Stimulated activated CD8-positive, alpha-beta memory T cell treated with anti-CD3 and anti-CD28 coated beads, Interleukin-12 subunit alpha, Interleukin-12 subunit beta, amount 100 ng/mL, for 4 hours (primary cell): ENCODE measurements at regions not wholly inside any gene's neighbourhood (a gene's known extent, or its start where the extent isn't known, plus 50 kb on each side); places are given as distances from the start of the nearest gene placed in this dataset.

Source experiments
- DNase-seq: peaks from one replicate; pipeline ENCODE4 v3.0.0-alpha.2; 2020; ENCODE audit warnings: low read depth

DNA sequence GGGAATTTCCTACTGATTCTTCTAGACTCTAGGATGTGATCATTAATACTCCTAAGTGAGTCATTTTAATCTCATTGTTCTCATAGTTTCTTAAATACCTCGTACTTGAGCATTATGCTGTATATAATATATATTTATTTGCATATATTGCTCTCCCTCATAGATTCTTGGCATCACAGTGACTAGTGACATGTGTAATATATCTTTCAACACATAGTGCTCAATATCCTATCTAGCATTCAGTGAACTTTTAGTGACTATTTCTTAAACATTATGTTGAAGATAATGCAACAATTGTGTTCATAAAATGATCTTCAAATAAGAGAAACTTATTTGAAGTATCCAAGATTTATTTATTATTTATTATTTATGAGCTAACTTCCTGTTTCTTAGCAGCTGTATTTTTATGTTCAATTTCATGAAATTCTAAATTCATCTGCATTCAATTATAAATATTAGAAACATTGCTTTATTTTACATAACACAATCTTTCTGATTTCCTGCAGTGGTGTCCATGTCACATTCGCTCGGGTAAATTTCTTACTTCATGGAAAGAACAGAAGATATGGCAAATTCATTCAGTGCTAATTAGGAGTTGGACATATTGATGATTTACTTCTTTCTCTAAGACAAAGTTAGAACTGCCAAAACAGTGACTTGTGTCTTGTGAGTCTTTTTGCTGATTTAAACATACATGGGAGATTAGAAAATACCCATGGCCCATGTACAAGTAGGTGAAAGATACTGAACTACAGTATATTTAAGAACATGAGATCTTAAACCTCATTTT is 1095.5 kb upstream of the IGFBP7 start:
- DNase-seq, result no peak

DNA sequence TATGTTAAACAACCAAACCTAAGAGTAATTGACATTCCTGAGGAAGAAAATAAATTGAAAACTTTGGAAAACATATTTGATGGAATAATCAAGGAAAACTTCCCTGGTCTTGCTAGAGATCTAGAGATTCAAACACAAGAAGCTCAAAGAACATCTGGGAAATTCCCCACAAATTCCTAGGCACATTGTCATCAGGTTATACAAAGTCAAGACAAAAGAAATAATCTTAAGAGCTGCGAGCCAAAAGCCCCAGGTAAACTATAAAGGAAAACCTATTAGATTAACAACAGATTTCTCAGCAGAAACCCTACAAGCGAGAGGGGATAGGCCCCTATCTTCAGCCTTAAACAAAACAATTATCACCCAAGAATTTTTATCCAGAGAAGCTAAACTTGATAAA is 1082.0 kb upstream of the IGFBP7 start:
- no peak for DNase-seq

DNA sequence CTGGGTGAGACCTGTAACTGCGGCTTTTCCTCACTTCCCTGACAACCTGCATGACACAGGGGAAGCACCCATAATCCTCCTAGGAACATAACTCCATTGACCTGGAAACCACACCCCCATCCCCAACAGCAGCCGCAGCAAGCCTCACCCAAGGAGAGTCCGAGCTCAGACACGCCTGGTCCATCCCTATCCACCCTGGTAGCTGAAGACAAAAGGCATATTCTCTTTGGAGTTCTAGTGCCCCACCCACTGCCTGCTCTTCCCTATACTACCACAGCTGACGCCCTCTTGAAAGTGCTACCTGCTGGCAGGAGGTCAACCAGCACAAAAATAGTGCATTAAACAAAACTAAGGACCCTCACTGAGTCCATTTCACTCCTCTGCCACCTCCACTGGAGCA is 1080.9 kb upstream of the IGFBP7 start:
- no peak for DNase-seq

DNA sequence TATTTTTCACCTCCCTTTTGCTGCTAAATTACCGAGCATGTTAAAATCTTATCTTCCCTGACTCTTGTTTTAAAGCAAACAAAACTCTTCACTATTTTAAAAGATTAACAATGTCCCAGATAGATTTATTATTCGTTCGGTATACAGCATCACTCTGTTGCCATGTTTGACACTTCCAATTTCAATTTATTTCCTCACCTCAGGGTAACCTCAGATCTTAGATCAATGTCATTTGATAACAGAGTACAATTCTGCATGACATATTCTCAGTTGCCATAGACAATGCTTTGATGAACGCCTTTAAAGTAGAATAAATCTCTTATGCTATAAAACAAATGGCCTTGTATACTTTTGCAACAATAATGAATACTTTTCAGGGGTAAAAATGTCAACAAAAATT is 1078.1 kb upstream of the IGFBP7 start:
- no peak for DNase-seq

DNA sequence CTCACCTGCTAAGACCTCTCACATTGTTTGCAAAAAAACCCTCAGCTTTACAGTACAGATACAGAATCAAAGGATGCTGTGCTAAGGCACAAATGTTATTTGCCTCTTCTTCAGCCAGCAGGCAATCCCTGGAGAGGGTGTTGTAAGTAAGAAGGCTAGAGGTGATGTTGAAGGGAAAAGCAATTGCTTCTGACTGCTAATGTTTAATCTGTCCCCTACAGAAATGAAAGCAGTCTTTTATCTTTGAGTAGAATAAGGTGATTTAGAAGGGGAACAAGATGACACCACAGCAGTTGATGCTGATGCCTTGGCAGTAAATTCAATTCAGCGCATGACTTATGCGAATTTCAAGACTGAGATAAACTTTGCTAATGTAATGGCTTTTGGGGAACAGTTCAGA is 1064.8 kb upstream of the IGFBP7 start:
- no peak for DNase-seq

DNA sequence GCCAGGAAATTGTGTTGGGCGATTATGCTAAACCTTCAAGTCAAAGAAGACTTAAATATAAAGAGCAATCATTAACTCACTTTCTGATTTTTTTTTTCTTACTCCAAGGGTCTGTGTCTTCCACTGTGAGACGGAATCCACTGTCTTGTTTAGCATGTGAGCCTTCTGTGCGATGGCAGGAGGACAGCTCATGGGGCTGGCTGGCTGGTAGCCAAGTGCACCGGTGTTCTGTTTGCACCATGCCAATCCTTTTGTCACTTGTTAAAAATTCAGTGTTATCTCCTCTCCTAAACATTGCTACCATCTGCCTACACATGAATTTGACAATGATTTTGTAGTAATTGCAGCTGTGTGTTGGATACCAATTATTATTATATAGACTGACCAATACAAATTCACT is 1056.3 kb upstream of the IGFBP7 start:
- DNase-seq, result no peak

DNA sequence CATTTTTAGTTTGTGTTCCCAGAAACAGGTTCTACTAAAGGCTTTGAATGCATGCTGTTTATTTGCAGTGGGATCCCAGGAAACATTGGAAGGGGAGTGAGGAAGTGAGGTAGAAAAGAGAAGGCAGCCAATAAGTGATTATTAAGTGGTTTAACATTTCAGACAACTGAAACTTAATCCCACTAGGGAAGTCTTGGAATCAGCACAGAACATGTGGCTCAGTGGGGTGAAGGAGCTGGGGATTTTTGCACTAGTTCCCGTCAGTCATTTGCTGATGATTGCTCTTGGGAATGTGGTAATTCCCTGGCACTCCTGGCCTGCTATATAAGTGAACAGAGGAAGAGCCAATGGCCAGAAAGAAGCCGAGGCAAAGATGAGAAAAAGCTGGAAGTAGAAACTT is 1053.0 kb upstream of the IGFBP7 start:
- DNase-seq, result no peak

DNA sequence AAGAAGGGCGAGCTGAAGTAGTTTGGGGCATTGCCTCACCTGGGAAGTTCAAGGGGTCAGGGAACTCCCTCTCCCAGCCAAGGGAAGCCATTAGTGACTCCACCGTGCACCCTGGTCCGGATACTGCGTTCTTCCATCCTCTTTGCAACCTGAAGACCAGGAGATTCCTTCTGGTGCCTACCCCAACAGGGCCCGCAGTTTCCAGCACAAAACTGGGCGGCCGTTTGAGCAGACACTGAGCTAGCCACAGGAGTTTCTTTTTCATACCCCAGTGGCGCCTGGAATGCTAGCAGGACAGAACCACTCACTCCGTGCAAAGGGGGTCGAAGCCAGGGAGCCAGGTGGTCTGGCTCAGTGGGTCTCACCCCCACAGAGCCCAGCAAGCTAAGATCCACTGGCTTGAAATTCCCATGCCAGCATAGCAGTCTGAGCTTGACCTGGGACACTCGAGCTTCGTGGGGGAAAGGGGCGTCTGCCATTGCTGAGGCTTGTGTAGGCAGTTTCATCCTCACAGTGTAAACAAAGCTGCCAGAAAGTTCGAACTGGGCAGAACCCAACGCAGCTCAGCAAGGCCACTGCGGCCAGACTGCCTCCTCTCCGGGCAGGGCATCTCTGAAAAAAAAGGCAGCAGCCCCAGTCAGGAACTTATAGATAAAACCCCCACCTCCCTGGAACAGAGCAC is 1039.4 kb upstream of the IGFBP7 start:
- no peak for DNase-seq

DNA sequence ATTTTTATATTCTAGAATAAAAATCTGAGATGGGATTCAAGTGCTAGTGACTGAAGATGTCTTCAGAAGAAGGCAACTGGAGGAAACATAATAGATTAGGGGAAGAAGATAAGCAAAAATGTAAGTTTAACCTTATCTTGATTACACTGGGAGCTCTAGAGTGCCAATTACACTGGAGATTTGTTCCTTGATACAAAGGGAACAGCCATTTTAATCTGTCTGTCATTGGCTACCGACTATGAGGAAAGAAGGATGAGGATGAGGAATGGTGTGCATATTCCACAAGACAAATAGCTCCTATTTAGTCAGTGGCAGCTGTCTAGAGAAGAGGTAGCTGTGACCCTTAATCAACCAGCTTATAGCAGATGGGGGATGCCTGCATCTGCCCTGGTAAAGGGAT is 1034.5 kb upstream of the IGFBP7 start:
- no peak for DNase-seq

DNA sequence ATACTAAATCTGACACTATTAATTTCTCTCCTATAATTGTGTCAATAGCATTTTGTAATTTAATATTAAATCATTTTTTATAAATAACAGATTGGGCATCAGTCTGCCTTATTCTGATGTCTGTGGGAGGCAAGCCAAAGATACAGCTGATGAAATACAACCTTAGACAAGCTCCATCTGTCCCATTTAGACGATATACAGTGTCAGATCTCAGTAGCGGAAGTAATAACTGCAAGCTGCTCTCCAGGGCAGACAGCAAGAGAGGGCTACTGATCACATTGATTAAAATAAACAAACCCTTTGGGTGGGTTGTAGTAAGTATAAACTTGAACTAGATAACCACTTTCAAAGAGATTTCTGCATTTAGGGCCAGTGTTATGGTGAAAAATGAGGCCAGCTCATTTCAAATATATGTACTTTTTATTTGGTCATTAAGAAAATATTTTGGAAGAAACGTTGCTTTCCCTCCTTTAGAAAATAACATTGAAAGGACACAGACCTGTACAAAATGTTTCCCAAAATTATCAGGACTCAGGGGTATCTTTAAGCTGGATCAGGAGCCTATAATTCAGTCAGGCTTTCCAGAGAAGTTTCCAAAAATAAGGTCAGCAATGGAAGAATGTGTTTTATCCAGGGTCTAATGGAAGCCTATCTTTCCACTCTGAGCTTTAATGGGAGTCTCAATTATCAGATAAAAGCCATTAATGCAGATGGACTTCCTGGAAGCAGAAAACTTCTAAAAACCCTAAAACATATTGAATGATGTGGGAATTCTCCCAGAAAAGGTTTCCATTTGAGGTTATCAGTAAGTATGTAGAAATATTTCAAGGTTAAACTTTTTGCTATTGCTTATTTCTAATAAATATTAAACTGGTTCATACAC is 1028.8 kb upstream of the IGFBP7 start:
- DNase-seq, result no peak

DNA sequence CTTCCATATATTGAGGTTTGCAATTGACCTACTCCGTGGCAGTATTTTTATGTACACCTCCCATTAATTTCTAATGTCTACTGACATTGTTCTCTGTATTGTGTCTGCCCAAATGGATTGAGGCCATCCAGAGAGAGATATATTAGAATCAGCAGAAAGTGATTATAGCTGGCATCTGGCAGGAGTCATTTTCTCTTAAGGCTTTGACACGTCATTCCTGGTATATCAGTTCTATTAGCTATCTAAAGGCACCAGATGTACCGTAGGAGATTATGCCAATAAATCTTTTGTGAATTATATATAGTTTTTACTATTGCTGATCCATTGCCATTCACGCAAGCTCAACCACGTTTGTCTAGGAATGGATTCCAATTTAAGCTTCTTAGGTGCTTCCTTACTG is 1026.4 kb upstream of the IGFBP7 start:
- no peak for DNase-seq

DNA sequence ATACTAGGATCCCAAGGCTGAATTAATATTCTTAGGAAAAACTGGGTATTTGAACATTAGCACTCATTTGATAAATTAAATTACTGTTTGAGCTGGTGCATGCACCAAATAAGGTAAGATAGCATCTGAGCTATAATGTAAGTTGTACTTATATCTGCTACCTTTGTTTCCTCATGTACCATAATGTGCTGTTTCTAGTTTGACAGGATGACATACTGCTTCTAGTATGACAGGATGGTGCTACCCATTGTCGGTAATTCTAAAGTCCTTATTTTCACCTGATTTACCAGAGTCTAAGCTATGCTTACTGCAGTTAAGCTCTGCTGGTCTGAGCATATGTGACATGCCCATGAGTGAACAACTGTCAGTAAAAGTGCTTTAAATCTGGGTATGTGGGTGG is 1017.5 kb upstream of the IGFBP7 start:
- DNase-seq, result no peak

DNA sequence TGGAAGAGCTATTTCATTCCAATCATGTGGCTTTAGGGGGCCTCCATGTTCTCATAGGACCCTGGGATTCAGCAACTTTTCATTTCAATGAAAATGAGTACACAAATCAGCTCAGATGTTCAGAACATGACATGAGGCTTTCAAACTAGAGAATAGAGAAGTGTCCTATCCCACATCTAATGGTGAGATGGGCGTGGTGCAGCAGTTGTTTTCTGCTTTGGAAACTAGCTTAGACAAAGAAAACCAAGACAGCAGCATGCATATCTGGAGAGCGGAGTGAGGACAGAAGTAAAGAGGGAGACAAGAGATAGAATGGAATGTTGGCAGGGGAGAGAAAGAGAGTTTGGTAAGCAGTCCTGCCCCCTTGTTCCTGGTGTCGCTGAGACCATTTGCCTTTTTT is 1009.1 kb upstream of the IGFBP7 start:
- no peak for DNase-seq

DNA sequence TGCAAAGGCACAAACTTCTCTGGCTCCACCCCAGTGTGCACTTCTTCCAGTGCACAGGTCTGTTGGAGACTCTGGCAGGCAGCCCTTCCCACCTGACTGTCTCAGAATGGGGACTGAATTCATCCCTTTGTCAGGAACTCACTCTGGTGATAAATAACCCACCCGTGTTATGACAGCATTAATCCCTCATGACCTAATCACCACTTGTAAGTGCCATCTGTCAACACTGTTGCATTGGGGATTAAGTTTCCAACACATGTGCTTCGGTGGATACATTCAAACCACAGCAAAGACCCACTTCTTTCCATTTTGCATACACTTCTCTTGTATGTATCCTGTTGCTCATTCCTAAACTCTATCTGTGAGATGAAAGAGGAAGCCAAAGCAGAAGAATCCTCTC is 1002.9 kb upstream of the IGFBP7 start:
- DNase-seq, result no peak

DNA sequence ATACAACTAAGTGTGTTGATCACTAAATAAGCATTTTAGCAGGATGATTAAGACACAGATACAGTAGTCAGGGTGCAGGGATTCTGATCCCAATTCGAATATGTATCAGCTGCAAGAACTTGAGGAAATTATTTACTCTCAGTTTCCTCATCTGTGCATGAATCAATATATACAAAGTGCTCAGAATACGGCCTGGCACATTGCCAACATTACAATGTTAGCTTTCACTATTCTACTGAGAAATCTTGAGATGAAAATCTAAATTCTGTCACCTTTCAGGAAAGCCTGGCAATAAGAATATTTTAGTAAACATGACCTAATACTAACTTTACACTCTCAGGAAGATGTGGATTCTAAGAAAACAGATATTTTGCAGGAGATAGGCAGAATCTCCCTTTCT is 1001.6 kb upstream of the IGFBP7 start:
- no peak for DNase-seq

DNA sequence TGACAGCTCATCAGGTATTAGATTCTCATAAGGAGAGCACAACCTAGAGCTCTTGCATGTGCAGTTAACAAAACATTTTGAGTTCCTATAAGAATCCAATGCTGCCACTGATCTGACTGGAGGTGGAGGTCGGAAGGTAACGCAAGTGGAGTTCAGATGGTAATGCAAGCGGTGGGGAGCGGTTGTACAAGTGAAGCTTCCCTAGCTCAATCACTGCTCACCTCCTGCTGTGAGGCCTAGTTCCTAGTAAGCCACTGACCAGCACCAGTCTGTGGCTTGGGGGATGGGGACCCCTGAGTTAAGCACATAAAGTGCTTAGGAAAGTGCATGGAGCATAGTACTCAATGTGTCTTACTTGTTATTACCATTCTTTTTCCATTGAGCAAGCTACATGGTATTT is 983.2 kb upstream of the IGFBP7 start:
- DNase-seq, result no peak

DNA sequence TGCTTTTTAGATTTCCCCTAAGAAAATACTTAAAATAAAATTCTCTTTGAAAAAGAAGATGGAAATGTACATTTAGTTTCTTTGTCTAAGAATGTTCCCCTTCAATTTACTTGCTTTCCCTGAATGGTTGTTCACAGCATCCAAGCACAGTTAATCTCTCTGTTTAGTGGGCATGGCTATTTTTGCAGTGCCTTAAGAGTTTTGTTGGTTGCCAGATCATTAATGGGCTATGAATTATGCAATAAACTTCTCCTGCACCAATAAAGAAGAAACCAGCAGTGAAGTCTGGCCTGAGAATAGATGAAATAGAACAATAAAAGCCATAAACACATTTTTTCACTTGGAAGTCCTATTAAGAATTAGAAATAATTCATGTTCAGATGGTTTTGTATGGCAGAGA is 980.4 kb upstream of the IGFBP7 start:
- no peak for DNase-seq

DNA sequence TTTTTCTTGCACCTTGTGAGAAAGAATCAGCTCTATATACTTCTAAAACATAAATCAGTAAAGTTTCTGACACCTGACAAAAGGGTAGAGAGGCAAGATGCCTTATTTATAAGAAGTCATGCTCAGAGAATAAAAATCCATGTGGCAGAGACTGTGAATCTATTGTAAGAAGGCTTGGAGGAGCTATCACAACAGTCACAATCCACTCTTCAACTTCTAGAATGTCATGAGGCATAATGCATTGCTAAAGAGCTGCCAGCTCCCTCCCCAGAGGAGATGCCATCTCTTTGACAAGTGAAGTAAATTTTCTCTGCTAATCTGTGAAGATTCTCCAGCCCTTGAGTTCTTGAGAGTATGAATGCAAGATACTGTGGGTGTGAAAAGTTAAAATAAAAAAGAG is 971.2 kb upstream of the IGFBP7 start:
- DNase-seq, result no peak

DNA sequence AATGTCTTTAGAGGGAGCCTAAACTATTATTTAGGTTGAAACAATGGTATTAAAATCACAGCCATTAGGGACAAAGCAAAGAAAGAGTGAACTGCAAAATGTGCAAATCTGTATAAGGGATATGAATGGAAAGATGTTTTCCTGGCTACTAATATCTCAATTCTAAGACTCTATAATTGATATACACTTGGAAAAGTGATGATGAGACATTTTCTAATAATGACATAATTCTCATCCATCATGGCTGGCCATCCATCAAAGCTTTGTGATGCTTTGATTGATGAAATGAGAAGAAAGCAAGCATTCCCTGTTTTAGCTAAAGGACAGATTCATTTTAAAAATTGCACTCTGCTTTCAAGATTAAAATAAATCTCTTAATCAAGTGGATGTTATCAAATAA is 965.5 kb upstream of the IGFBP7 start:
- no peak for DNase-seq

DNA sequence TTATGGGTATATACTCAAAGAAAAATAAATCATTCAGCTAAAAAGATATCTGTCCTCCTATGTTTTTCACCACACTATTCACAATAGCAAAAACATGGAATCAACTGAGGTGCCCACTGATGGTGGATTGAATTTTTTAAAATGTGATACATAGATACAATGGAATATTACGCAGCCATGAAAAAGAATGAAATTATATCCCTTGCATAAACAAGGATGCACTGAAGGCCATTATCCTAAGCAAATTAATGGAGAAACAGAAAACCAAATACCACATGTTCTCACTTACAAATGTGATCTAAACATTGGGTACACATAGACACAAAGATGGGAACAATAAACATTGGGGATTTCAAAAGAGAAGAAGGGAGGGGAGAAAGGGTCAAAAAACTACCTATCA is 964.2 kb upstream of the IGFBP7 start:
- DNase-seq, result no peak

DNA sequence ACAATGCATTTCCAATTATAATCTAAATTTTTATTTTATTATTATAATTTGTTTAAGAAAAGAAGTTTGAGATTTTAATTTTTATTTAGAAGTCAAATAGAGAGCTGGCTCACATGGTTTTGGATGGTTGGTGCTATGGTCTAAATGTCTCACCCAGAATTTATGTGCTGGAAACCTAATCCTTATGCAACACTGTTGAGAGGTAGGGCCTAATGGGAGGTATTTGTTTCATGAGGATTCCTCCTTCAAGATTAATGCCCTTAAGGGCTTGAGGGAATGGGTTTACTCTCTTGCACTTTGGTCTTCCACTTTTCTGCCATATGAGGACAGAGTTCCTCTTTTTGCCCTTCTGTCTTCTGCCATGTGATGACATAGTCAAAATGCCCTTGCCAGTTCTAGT is 960.5 kb upstream of the IGFBP7 start:
- DNase-seq, result no peak

DNA sequence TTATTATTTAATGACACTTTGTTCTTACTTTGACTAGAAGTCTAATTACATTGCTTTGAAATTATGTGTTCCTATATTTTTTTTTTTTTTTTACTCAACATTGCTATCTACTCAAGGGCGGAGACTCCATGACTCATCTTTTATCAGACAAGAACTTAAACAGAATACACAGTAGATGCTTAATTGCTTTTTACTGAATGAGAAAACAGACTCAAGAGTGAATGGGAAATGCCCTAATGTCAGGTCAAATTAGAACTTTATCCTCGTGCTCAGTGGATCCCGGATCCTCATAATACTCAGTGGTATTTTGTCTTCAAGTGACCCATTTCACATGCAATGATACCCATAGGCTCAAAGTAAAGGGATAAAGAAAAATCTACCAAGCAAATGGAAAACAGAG is 954.5 kb upstream of the IGFBP7 start:
- no peak for DNase-seq
